NCI-H526 (cell line): ENCODE measurements at regions not wholly inside any gene's neighbourhood (a gene's known extent, or its start where the extent isn't known, plus 50 kb on each side); places are given as distances from the start of the nearest gene placed in this dataset.

Experiments used
- DNase-seq, 2 experiments: peaks; one replicate each; lab custom pipeline; 2025; lab: John Stamatoyannopoulos, UW

GRCh38 chr22:49604732-49605302 is 222.9 kb downstream of the BRD1 start:
- no peak for DNase-seq

- DNase-seq, result no peak
Observed at GRCh38 chr22:49603016-49603415, 224.7 kb downstream of the BRD1 start.

- DNase-seq, result no peak
Observed at GRCh38 chr22:49602481-49602880, 225.2 kb downstream of the BRD1 start.

GRCh38 chr22:49601614-49602321 is 225.9 kb downstream of the BRD1 start:
- no peak for DNase-seq

- DNase-seq, result no peak
Observed at GRCh38 chr22:49600891-49601431, 226.7 kb downstream of the BRD1 start.

- no peak for DNase-seq
Observed at GRCh38 chr22:49600468-49600867, 227.2 kb downstream of the BRD1 start.

- no peak for DNase-seq
Observed at GRCh38 chr22:49599691-49600455, 227.8 kb downstream of the BRD1 start.

GRCh38 chr22:49599039-49599438 is 228.6 kb downstream of the BRD1 start:
- DNase-seq, result no peak

GRCh38 chr22:49598338-49598737 is 229.3 kb downstream of the BRD1 start:
- DNase-seq, result no peak

- no peak for DNase-seq
Observed at GRCh38 chr22:49597428-49598039, 230.1 kb downstream of the BRD1 start.

GRCh38 chr22:49595465-49596078 is 232.1 kb downstream of the BRD1 start:
- DNase-seq, result no peak

GRCh38 chr22:49594078-49594477 is 233.6 kb downstream of the BRD1 start:
- DNase-seq, result no peak

GRCh38 chr22:49593509-49593908 is 234.2 kb downstream of the BRD1 start:
- DNase-seq, result no peak

GRCh38 chr22:49592780-49593501 is 234.7 kb downstream of the BRD1 start:
- no peak for DNase-seq

- DNase-seq, result no peak
Observed at GRCh38 chr22:49590851-49591445, 236.7 kb downstream of the BRD1 start.

GRCh38 chr22:49590381-49590780 is 237.3 kb downstream of the BRD1 start:
- DNase-seq, result no peak

GRCh38 chr22:49589811-49590210 is 237.9 kb downstream of the BRD1 start:
- no peak for DNase-seq

GRCh38 chr22:49589301-49589700 is 238.4 kb downstream of the BRD1 start:
- DNase-seq, result no peak

- no peak for DNase-seq
Observed at GRCh38 chr22:49588739-49589138, 238.9 kb downstream of the BRD1 start.

GRCh38 chr22:49587987-49588386 is 239.7 kb downstream of the BRD1 start:
- no peak for DNase-seq

GRCh38 chr22:49587421-49587820 is 240.3 kb downstream of the BRD1 start:
- no peak for DNase-seq
